GM12891 (cell line): ENCODE measurements at regions not wholly inside any gene's neighbourhood (a gene's known extent, or its start where the extent isn't known, plus 50 kb on each side); places are given as distances from the start of the nearest gene placed in this dataset.

Experiments
- DNase-seq: peaks from one replicate; pipeline ENCODE4 v3.0.0; 2011; ENCODE audit warnings: low spot score; ENCODE audit not compliant: insufficient read length
- FAIRE-seq: peaks from 2 replicates; lab custom pipeline; 2011; peaks lifted over from hg19 to GRCh38; lab: Jason Lieb, UNC
- PAX5 ChIP-seq: IDR thresholded peaks from 2 replicates; pipeline ENCODE4 v1.6.1; 2011; ENCODE audit warnings: low read length, moderate library complexity, mild to moderate bottlenecking; ENCODE audit not compliant: insufficient read depth, severe bottlenecking
- POLR2A ChIP-seq: IDR thresholded peaks from 2 replicates; pipeline ENCODE4 v1.6.1; 2011; ENCODE audit warnings: low read depth, low read length, control low read depth
- POLR2AphosphoS5 ChIP-seq: IDR thresholded peaks from 2 replicates; pipeline ENCODE4 v1.6.1; 2011; ENCODE audit warnings: low read depth, low read length, control low read depth
- POU2F2 ChIP-seq: IDR thresholded peaks from 2 replicates; pipeline ENCODE4 v1.6.1; 2011; ENCODE audit warnings: low read depth, mild to moderate bottlenecking, control low read depth, low read length, moderate library complexity
- SPI1 ChIP-seq: IDR thresholded peaks from 2 replicates; pipeline ENCODE4 v1.6.1; 2011; ENCODE audit warnings: low read depth, low read length, control low read depth
- TAF1 ChIP-seq: IDR thresholded peaks from 2 replicates; pipeline ENCODE4 v1.6.1; 2011; ENCODE audit warnings: low read depth, low read length, control low read depth

DNA sequence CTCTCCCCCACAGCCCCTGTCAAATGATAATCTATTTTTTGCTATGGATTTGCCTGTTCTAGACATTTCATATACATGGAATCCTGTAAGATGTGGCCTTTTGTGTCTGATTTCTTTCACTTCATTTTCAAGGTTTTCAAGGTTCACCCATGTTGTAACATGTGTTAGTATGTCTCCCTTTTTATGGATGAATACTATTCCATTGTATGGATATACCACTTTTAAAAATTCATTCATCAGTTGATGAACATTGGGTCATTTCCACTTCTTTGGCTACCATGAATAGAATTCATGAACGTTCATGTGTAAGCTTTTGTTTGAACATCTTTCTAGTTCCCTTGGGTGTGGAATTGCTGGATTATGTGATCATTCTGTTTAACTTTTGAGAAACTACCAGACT lies 94.7 kb upstream of the ZNF366 start:
- TF ChIP-seq TAF1 (no peak), POLR2AphosphoS5 (no peak), SPI1 (no peak), POU2F2 (no peak)
- FAIRE-seq = no peak
- no peak for DNase-seq

GRCh38 chr5:72600391-72600981 lies 93.3 kb upstream of the ZNF366 start:
- FAIRE-seq (no peak), DNase-seq (no peak)
- no peak for TF ChIP-seq TAF1
- TF ChIP-seq SPI1 = no peak
- TF ChIP-seq POU2F2 = no peak
- TF ChIP-seq POLR2A = no peak
- no peak for TF ChIP-seq POLR2AphosphoS5
- TF ChIP-seq PAX5 = no peak

DNA sequence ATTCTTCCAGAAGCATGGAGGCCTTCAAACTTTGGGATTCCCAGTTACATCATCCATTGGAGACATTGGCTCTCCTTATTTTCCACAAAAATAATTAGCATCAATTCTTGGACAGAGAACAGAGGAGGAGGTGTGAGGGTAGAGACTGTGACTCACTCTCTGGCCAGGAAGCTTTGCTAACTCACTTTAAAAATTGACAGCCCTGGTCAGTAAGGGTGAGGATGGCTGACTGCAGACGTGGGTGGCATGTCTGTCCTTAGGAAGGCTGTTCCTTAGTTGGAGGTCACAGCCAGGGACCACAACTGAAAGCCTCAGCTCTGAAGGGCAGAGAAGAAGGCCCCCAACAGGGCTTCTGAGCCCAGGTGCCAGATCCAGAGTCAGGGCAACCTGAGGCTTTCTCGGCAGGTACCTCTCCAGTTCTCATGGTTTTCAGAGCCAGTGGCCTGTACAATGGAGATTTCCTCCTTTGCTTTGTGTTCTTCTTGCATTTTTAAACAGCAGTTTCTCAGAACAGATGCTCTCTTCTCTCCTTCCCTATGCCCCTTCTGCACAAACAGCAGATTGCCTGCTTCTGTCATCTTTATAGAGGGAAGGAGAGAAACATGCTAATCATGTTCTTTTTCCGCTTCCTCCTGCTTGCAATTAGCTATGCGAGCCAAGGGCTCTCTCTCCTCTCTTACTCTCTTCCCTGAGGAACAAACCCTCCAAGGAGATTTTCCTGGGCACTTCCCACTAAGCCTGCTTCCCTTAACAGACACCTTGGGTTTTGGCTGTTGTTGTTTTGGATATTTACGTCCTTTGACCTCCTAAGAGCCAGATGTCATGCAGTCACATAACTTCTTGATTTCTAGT lies 92.5 kb upstream of the ZNF366 start:
- FAIRE-seq (no peak), DNase-seq (no peak)

GRCh38 chr5:72599065-72599433 lies 91.8 kb upstream of the ZNF366 start:
- no peak for TF ChIP-seq TAF1
- no peak for TF ChIP-seq PAX5
- no peak for TF ChIP-seq SPI1
- TF ChIP-seq POLR2AphosphoS5 = no peak
- TF ChIP-seq POU2F2 = no peak
- no peak for TF ChIP-seq POLR2A
- DNase-seq = no peak
- FAIRE-seq = no peak

More for the DNA sequence above, 92.5 kb upstream of the ZNF366 start:
- TF ChIP-seq PAX5 = no peak
- no peak for TF ChIP-seq TAF1
- no peak for TF ChIP-seq SPI1
- TF ChIP-seq POLR2AphosphoS5 = no peak
- TF ChIP-seq POU2F2 = no peak
- no peak for TF ChIP-seq POLR2A

GRCh38 chr5:72598401-72599064 lies 91.3 kb upstream of the ZNF366 start:
- no peak for TF ChIP-seq POU2F2
- TF ChIP-seq SPI1 = peak; percentile 80
- no peak for TF ChIP-seq PAX5
- no peak for TF ChIP-seq POLR2A
- TF ChIP-seq TAF1 = no peak
- TF ChIP-seq POLR2AphosphoS5 = no peak
- DNase-seq (no peak), FAIRE-seq (no peak)

DNA sequence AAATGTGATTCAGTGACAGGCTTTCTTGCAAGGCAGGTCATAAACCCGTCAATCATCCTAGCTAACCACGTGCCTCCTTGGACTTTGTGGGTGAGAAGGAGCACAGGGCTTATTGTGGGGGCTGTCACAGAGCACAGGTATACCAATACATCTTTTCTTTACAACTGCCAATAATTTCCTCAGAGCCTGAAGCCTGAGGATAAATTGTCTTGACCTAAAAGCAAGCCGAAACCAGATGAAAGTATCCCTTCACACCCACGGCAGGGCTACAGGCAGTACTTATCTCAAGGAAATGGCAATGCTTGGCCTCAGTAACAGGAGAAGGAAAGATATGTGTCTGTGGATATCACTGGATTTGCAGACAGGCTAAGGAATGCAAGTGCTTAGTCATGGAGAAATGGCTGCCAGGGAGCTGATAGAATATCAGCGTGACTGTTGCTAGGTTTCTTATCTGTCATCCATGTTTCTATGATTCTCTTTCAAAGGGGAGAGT lies 90.3 kb upstream of the ZNF366 start:
- DNase-seq (no peak), FAIRE-seq (no peak)
- no peak for TF ChIP-seq POLR2A
- TF ChIP-seq POLR2AphosphoS5 = no peak
- TF ChIP-seq SPI1 = no peak
- TF ChIP-seq POU2F2 = no peak
- no peak for TF ChIP-seq PAX5
- no peak for TF ChIP-seq TAF1

- FAIRE-seq (no peak), DNase-seq (no peak)
- TF ChIP-seq PAX5 (no peak), POLR2A (no peak), TAF1 (no peak), POLR2AphosphoS5 (no peak), SPI1 (no peak), POU2F2 (no peak)
These were observed 89.7 kb upstream of the ZNF366 start for GRCh38 chr5:72596956-72597355.

GRCh38 chr5:72588640-72589039 lies 81.4 kb upstream of the ZNF366 start:
- no peak for TF ChIP-seq TAF1
- no peak for TF ChIP-seq POLR2AphosphoS5
- no peak for TF ChIP-seq POLR2A
- no peak for TF ChIP-seq POU2F2
- FAIRE-seq (no peak), DNase-seq (no peak)

DNA sequence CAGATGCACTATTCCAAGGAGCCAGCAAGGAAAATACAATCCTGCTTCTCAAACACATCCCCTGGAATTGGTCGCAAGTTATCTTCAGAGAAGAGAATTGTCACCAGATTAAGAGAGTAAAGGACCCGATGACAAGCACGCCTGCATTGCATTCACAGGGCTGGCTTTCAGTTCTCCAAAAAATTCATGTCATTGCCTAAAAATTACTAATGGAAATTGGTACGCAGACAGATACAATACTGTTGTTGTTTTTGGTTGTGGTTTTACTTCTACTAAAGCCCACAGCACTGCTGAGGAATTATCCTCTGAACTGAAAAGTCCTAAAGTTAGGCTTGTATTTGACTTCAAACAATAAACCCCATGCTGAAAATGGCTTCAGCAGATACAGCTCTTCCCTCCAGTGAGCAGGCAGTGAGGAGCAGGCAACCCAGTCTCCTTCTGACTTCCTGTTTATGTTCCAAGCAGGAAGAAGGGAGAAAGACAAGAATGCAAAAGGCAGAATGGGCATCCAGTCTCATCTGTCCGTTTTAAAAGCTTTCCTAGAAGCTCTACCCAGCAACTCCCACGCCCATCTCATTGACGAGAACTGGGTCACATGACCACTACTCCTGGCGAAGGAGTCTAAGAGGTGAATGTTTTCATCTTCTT lies 80.6 kb upstream of the ZNF366 start:
- no peak for DNase-seq
- peak; percentile 66 for FAIRE-seq
- TF ChIP-seq SPI1 (peak; percentile 35; the same call in 1 of the 2 replicates), TAF1 (no peak), POLR2AphosphoS5 (no peak)
